ENCODE measurements at regions not wholly inside any gene's neighbourhood (a gene's known extent, or its start where the extent isn't known, plus 50 kb on each side); places are given as distances from the start of the nearest gene placed in this dataset.

- Histone ChIP-seq H3K23ac (ENCODE audit: insufficient read length, low read depth, low read length) (no peak overlapping the region), H2BK5ac (ENCODE audit: insufficient read length, low read length) (no peak overlapping the region), H4K8ac (replicated peaks; ENCODE audit: insufficient read length, low read depth, low read length) (no peak overlapping the region), H3K9me3 (ENCODE audit: control insufficient read depth, low read depth, low read length) (no peaks in the 10 kb centered on the region), H2BK12ac (ENCODE audit: insufficient read length, low read depth, low read length) (no peak overlapping the region), H3K4ac (ENCODE audit: low read depth, low read length) (no peak overlapping the region), H3K27ac (ENCODE audit: insufficient read length, low read depth, low read length) (no peak overlapping the region), H2BK15ac (ENCODE audit: low read depth, low read length) (no peak overlapping the region), H3K23me2 (ENCODE audit: insufficient read length, low read depth, low read length, poor library complexity, severe bottlenecking) (no peaks in the 10 kb centered on the region), H3K9ac (ENCODE audit: extremely low read depth, insufficient read length, low read length) (no peak overlapping the region), H3K56ac (ENCODE audit: insufficient read length, low read depth, low read length) (no peak overlapping the region), H2AK5ac (ENCODE audit: insufficient read length, low read length) (no peak overlapping the region), H3K4me1 (ENCODE audit: insufficient read depth, low read length) (peaks cover 2% of the 10 kb centered on the region; the same call in 1 of the 2 replicates), H3K18ac (ENCODE audit: insufficient read length, low read depth, low read length) (no peak overlapping the region), H2BK120ac (ENCODE audit: low read depth, low read length, poor library complexity, severe bottlenecking) (no peak overlapping the region), H4K20me1 (ENCODE audit: control insufficient read depth, insufficient read depth, insufficient read length) (no peaks in the 10 kb centered on the region), H3K4me2 (ENCODE audit: insufficient read depth, insufficient read length, low read length) (no peak overlapping the region), H2BK20ac (ENCODE audit: low read depth, low read length, poor library complexity, severe bottlenecking) (no peak overlapping the region), H4K91ac (ENCODE audit: insufficient read length, low read depth, low read length) (no peak overlapping the region), H3K27me3 (ENCODE audit: insufficient read depth, low read length) (no peaks in the 10 kb centered on the region), H4K5ac (ENCODE audit: insufficient read length, low read depth, low read length) (no peak overlapping the region), H3T11ph (ENCODE audit: low read length) (no peak overlapping the region), H2AFZ (ENCODE audit: low read length) (no peak overlapping the region), H3K79me1 (ENCODE audit: insufficient read depth, low read depth, low read length, poor library complexity, severe bottlenecking) (no peaks in the 10 kb centered on the region), H3K14ac (ENCODE audit: insufficient read depth, low read length) (no peak overlapping the region), H3K79me2 (ENCODE audit: insufficient read depth, low read length) (no peaks in the 10 kb centered on the region)
- Mint-ChIP-seq H3K4me1 (peaks cover 0 to 2% of the 10 kb centered on the region in 2 experiments; a peak in 1 of 4 replicates), H3K4me3 (no peak overlapping the region), H3K27ac (no peak overlapping the region), H3K36me3 (ENCODE audit: insufficient read depth in 1 of 3, low read depth in 3 of 3) (no peaks in the 10 kb centered on the region), H3K27me3 (ENCODE audit: low read depth) (no peaks in the 10 kb centered on the region; the same call in 1 of the 2 replicates), H3K9me3 (no peaks in the 10 kb centered on the region)
- WGBS (ENCODE audit: extremely low coverage, insufficient read length, low lambda C conversion rate), result no CpG with 5 or more reads among the region's 3 CpGs
- DNase-seq, result no peak
- TF ChIP-seq, protein P1, sequence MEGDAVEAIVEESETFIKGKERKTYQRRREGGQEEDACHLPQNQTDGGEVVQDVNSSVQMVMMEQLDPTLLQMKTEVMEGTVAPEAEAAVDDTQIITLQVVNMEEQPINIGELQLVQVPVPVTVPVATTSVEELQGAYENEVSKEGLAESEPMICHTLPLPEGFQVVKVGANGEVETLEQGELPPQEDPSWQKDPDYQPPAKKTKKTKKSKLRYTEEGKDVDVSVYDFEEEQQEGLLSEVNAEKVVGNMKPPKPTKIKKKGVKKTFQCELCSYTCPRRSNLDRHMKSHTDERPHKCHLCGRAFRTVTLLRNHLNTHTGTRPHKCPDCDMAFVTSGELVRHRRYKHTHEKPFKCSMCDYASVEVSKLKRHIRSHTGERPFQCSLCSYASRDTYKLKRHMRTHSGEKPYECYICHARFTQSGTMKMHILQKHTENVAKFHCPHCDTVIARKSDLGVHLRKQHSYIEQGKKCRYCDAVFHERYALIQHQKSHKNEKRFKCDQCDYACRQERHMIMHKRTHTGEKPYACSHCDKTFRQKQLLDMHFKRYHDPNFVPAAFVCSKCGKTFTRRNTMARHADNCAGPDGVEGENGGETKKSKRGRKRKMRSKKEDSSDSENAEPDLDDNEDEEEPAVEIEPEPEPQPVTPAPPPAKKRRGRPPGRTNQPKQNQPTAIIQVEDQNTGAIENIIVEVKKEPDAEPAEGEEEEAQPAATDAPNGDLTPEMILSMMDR (conservative IDR thresholded peaks at IDR 0.05), result no peak
Measured at GRCh38 chrX:7568130-7568529, 274.8 kb upstream of the VCX start.

Measured in H9 (cell line).